OCI-LY1 (cell line): ENCODE measurements at regions not wholly inside any gene's neighbourhood (a gene's known extent, or its start where the extent isn't known, plus 50 kb on each side); places are given as distances from the start of the nearest gene placed in this dataset.

Source experiments
- H2AFZ ChIP-seq: fragments of 200-600 bp; sonication (generic), shearing (Covaris generic); 2 replicates; pipeline ENCODE4 v1.6.0; 2014; ENCODE audit warnings: antibody characterized with exemption, mild to moderate bottlenecking, low read length
- H3F3A ChIP-seq: fragments of 200-600 bp; sonication (generic), shearing (Covaris generic); 2 replicates; pipeline ENCODE4 v1.6.0; 2014; ENCODE audit warnings: mild to moderate bottlenecking, antibody characterized with exemption, low read length, moderate library complexity; ENCODE audit not compliant: insufficient read depth
- H3K27ac ChIP-seq: fragments of 200-600 bp; sonication (generic); 2 replicates; pipeline ENCODE4 v1.5.1; 2014; ENCODE audit warnings: low read length, mixed run types, mild to moderate bottlenecking, low read depth; ENCODE audit not compliant: poor library complexity, severe bottlenecking
- H3K27me3 ChIP-seq: fragments of 200-600 bp; sonication (generic); 2 replicates; pipeline ENCODE4 v1.6.0; 2014; ENCODE audit warnings: antibody characterized with exemption, mild to moderate bottlenecking, low read length, moderate library complexity; ENCODE audit not compliant: insufficient read depth
- H3K36me3 ChIP-seq: fragments of 200-600 bp; sonication (generic); 2 replicates; pipeline ENCODE4 v1.6.1; 2014; ENCODE audit warnings: mild to moderate bottlenecking, antibody characterized with exemption, low read length, moderate library complexity, mixed read lengths; ENCODE audit not compliant: insufficient read depth
- H3K4me1 ChIP-seq: fragments of 200-600 bp; sonication (generic); 2 replicates; pipeline ENCODE4 v1.5.1; 2014; ENCODE audit warnings: mild to moderate bottlenecking, low read length, moderate library complexity; ENCODE audit not compliant: insufficient read depth, severe bottlenecking
- H3K4me2 ChIP-seq: fragments of 200-600 bp; sonication (generic), shearing (Covaris generic); 2 replicates; pipeline ENCODE4 v1.6.1; 2014; ENCODE audit warnings: low read length
- H3K4me3 ChIP-seq: fragments of 200-600 bp; sonication (generic); 2 replicates; pipeline ENCODE4 v1.5.1; 2014; ENCODE audit warnings: low read length, low read depth, mild to moderate bottlenecking, mixed read lengths; ENCODE audit not compliant: poor library complexity, severe bottlenecking
- H3K79me2 ChIP-seq: fragments of 200-600 bp; shearing (Covaris generic); 2 replicates; pipeline ENCODE4 v1.6.1; 2016; ENCODE audit warnings: mixed run types, low read length, mixed read lengths; ENCODE audit not compliant: insufficient read depth
- H3K9ac ChIP-seq: fragments of 200-600 bp; sonication (generic), shearing (Covaris generic); 2 replicates; pipeline ENCODE4 v1.6.1; 2014; ENCODE audit warnings: mild to moderate bottlenecking, low read length, mixed read lengths
- H3K9me2 ChIP-seq: fragments of 200-600 bp; sonication (generic), shearing (Covaris generic); 2 replicates; pipeline ENCODE4 v1.6.1; 2014; ENCODE audit warnings: low read depth, mild to moderate bottlenecking, low read length, mixed read lengths
- H3K9me3 ChIP-seq: fragments of 200-600 bp; shearing (Covaris generic); 2 replicates; pipeline ENCODE4 v1.6.1; 2014; ENCODE audit warnings: low read length, mixed read lengths
- H4K20me1 ChIP-seq: fragments of 200-600 bp; sonication (generic), shearing (Covaris generic); 2 replicates; pipeline ENCODE4 v1.6.0; 2016; ENCODE audit warnings: mild to moderate bottlenecking, low read length; ENCODE audit not compliant: insufficient read depth
- EZH2 ChIP-seq: fragments of 200-600 bp; sonication (generic), shearing (Covaris generic); IDR thresholded peaks from 2 replicates; pipeline ENCODE4 v1.8.0; 2017; ENCODE audit warnings: borderline replicate concordance, mixed run types, mild to moderate bottlenecking, antibody characterized with exemption, low read length, moderate library complexity, mixed read lengths
- TF ChIP-seq, protein P1 (sequence below): fragments of 200-600 bp; sonication (generic), shearing (Covaris generic); IDR thresholded peaks from 2 replicates; pipeline ENCODE4 v1.5.1; 2017; ENCODE audit warnings: mild to moderate bottlenecking, antibody characterized with exemption, low read length, moderate library complexity, mixed read lengths

DNA sequence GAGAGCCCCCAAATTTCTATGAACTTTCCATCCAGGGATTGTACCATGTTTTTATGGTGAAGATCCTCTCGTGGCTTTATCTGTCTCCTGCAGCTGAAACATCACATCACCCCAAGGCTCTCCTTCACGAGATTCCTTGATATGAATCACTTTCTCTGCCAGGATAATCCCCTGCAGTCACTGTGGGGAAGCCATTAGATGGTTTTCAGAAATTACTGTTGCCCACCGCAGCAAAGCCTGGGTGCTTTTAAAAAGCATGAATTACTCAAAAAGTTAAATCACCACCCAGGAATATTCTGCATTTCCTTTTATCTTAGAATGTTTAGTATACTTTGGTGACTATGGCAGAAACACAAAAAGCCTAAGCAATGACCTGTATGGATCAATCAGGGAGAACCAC is 428.4 kb upstream of the SLC14A2 start:
- H3K9me2 ChIP-seq, result no peaks in the 10 kb centered on the region

DNA sequence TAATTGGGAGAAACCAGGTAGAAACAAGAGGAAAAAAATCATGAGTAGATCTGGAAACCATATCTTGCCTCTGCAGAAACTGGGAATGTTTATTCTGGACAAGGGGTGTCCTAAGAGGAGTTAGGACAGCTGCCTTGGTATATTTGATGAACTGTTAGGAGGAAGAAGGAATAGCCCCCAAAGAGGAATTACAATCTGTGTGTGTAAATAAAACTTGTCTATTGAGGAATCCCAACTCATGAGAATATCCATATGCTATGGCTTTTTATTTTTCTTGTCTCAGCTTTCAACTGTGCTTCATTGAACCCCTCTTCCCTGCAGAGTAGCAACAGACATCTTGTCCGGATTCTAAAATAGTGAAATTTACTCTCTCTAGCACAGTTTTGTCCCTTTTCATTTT is 423.5 kb upstream of the SLC14A2 start:
- Histone ChIP-seq H3K9me3 (no peaks in the 10 kb centered on the region), H3K9ac (no peak overlapping the region), H3F3A (no peaks in the 10 kb centered on the region), H3K36me3 (no peaks in the 10 kb centered on the region), H3K79me2 (no peaks in the 10 kb centered on the region), H3K9me2 (no peaks in the 10 kb centered on the region), H3K4me1 (no peaks in the 10 kb centered on the region), H3K4me3 (no peak overlapping the region), H3K4me2 (no peak overlapping the region), H4K20me1 (no peaks in the 10 kb centered on the region), H3K27ac (no peak overlapping the region), H3K27me3 (no peaks in the 10 kb centered on the region), H2AFZ (no peak overlapping the region)
- TF ChIP-seq, protein P1, sequence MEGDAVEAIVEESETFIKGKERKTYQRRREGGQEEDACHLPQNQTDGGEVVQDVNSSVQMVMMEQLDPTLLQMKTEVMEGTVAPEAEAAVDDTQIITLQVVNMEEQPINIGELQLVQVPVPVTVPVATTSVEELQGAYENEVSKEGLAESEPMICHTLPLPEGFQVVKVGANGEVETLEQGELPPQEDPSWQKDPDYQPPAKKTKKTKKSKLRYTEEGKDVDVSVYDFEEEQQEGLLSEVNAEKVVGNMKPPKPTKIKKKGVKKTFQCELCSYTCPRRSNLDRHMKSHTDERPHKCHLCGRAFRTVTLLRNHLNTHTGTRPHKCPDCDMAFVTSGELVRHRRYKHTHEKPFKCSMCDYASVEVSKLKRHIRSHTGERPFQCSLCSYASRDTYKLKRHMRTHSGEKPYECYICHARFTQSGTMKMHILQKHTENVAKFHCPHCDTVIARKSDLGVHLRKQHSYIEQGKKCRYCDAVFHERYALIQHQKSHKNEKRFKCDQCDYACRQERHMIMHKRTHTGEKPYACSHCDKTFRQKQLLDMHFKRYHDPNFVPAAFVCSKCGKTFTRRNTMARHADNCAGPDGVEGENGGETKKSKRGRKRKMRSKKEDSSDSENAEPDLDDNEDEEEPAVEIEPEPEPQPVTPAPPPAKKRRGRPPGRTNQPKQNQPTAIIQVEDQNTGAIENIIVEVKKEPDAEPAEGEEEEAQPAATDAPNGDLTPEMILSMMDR, result no peak
- TF ChIP-seq EZH2, result no peak

More for the DNA sequence above, 428.4 kb upstream of the SLC14A2 start:
- H3K9me3 ChIP-seq, result no peaks in the 10 kb centered on the region
- H3K4me1 ChIP-seq, result no peaks in the 10 kb centered on the region
- no peak overlapping the region for H3K9ac ChIP-seq
- no peak overlapping the region for H3K27ac ChIP-seq
- H4K20me1 ChIP-seq, result no peaks in the 10 kb centered on the region
- no peaks in the 10 kb centered on the region for H3K27me3 ChIP-seq
- no peak overlapping the region for H2AFZ ChIP-seq
- H3K4me2 ChIP-seq, result no peak overlapping the region
- no peaks in the 10 kb centered on the region for H3K79me2 ChIP-seq
- no peak overlapping the region for H3K4me3 ChIP-seq
- no peaks in the 10 kb centered on the region for H3K36me3 ChIP-seq
- TF ChIP-seq, protein P1, result no peak
- no peak for TF ChIP-seq EZH2
- no peaks in the 10 kb centered on the region for H3F3A ChIP-seq

DNA sequence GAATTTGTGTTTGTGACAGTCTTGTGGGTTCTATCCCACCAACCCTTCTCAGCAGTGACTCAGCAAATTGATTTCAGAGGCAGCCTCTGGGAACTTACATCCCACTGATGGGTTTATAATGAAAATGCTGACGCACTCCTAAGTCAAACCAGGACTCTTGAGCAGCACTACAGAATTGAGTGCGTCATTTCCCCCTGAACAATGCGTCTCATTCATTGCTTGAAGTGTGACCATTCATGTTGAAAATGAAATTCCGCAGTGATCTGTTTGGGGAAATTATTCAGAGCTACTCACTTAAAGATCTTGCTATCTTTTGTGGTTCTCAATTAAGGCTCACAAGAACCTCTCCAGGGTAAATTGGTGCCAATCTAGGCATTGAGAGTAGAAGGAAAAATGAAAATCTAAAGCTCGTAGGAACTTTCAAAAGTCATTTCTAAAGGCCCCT is 417.7 kb upstream of the SLC14A2 start:
- Histone ChIP-seq H3K79me2 (no peaks in the 10 kb centered on the region), H3K9me2 (no peaks in the 10 kb centered on the region), H4K20me1 (no peaks in the 10 kb centered on the region), H3K9me3 (no peaks in the 10 kb centered on the region), H2AFZ (no peak overlapping the region), H3K27me3 (0 out of 2 replicates have a peak, but pooled peaks cover 5% of the 10 kb centered on the region), H3K36me3 (no peaks in the 10 kb centered on the region), H3K4me1 (no peaks in the 10 kb centered on the region), H3K4me2 (no peak overlapping the region), H3K27ac (no peak overlapping the region), H3F3A (no peaks in the 10 kb centered on the region), H3K4me3 (no peak overlapping the region), H3K9ac (no peak overlapping the region)
- TF ChIP-seq EZH2, result no peak
- TF ChIP-seq, protein P1, result no peak
